H1 (cell line): ENCODE measurements at regions not wholly inside any gene's neighbourhood (a gene's known extent, or its start where the extent isn't known, plus 50 kb on each side); places are given as distances from the start of the nearest gene placed in this dataset.

ENCODE experiments used
- ATF3 ChIP-seq: IDR thresholded peaks from 2 replicates; pipeline ENCODE4 v1.6.1; 2011; ENCODE audit warnings: low read depth, mild to moderate bottlenecking, low read length; ENCODE audit not compliant: insufficient read depth
- BRCA1 ChIP-seq: IDR thresholded peaks from 2 replicates; pipeline ENCODE4 v1.6.1; 2012; ENCODE audit warnings: low read depth, low read length, improper control_type of control experiment
- CTBP2 ChIP-seq: IDR thresholded peaks from 2 replicates; pipeline ENCODE4 v1.7.0; 2011; ENCODE audit warnings: borderline replicate concordance, mild to moderate bottlenecking, moderate library complexity, mixed read lengths, low read length; ENCODE audit not compliant: insufficient read depth, insufficient read length
- GABPA ChIP-seq: IDR thresholded peaks from 2 replicates; pipeline ENCODE4 v1.6.1; 2011; ENCODE audit warnings: mild to moderate bottlenecking, low read length, moderate library complexity, borderline replicate concordance; ENCODE audit not compliant: insufficient read depth
- HDAC2 ChIP-seq, 2 experiments: fragments of 300-600 bp in 1 of 2; sonication (generic) in 1 of 2; IDR thresholded peaks; 2 replicates each; pipeline ENCODE4 v1.6.1; 2011 to 2012; ENCODE audit warnings: low read depth in 2 of 2, low read length in 2 of 2, mild to moderate bottlenecking in 2 of 2, moderate library complexity in 2 of 2, borderline replicate concordance in 1 of 2, inconsistent platforms in 1 of 2
- MAFK ChIP-seq: IDR thresholded peaks from 2 replicates; pipeline ENCODE4 v1.6.1; 2012; ENCODE audit warnings: low read depth, mild to moderate bottlenecking, improper control_type of control experiment, low read length
- MAX ChIP-seq: IDR thresholded peaks from 2 replicates; pipeline ENCODE4 v1.6.1; 2012; ENCODE audit warnings: inconsistent platforms
- NRF1 ChIP-seq: IDR thresholded peaks from 2 replicates; pipeline ENCODE4 v1.6.1; 2011; ENCODE audit warnings: mild to moderate bottlenecking, low read depth, low read length, improper control_type of control experiment
- RFX5 ChIP-seq: IDR thresholded peaks from 2 replicates; pipeline ENCODE4 v1.6.1; 2011; ENCODE audit warnings: low read depth, low read length, improper control_type of control experiment, borderline replicate concordance
- SIN3A ChIP-seq, 2 experiments: IDR thresholded peaks in 1 of 2; conservative IDR thresholded peaks in 1 of 2; 2 replicates each; pipeline ENCODE4 v1.6.1; 2011 to 2012; ENCODE audit warnings: low read length in 2 of 2, improper control_type of control experiment in 1 of 2, low read depth in 1 of 2, mild to moderate bottlenecking in 1 of 2
- SP2 ChIP-seq: IDR thresholded peaks from 2 replicates; pipeline ENCODE4 v1.6.1; 2012; ENCODE audit warnings: mild to moderate bottlenecking, low read length, inconsistent platforms
- SRF ChIP-seq: IDR thresholded peaks from 2 replicates; pipeline ENCODE4 v1.6.1; 2011; ENCODE audit warnings: mild to moderate bottlenecking, low read depth, low read length, moderate library complexity
- SUZ12 ChIP-seq: fragments of 200-600 bp; sonication (generic); IDR thresholded peaks from 2 replicates; pipeline ENCODE4 v1.6.1; 2012; ENCODE audit warnings: mild to moderate bottlenecking, inconsistent platforms, low read length, moderate library complexity, mixed read lengths
- TBP ChIP-seq: IDR thresholded peaks from 2 replicates; pipeline ENCODE4 v1.6.1; 2011; ENCODE audit warnings: low read depth, low read length, improper control_type of control experiment
- TCF12 ChIP-seq: IDR thresholded peaks from 2 replicates; pipeline ENCODE4 v1.6.1; 2011; ENCODE audit warnings: low read depth, mild to moderate bottlenecking, low read length
- TF ChIP-seq, protein P1 (sequence below): IDR thresholded peaks from 2 replicates; pipeline ENCODE4 v1.6.1; 2012; ENCODE audit warnings: low read length, inconsistent platforms

DNA sequence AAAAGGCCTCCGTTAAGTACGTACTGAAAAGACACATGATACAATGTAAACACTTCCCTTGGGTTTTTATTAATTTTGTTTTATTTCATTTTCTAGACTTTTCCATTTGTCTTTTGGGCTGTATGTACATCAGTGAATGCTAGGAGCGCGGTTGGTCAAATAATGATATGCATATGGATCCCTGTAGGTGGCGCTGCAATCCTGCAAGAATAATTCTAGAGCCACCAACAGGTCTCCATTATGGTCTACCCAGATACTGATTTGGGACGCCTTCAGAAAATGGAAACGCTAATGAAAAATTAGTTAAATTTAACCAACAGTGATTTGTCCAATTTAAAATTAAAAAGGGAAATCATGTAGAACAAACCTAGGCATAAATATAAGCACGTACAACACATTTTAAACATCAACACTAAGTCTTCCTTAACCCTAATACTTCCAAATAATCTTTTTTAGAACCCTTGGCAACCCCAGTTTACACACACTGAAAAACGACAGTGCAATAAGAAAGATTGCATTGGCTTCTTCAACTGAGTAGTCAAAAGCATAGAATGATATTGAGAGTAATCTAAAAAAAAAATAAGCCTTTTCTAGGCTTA is 433.5 kb downstream of the RFPL4B start (continued):
- TF ChIP-seq MAX = no peak
- TF ChIP-seq BRCA1 = no peak
- TF ChIP-seq, protein P1, sequence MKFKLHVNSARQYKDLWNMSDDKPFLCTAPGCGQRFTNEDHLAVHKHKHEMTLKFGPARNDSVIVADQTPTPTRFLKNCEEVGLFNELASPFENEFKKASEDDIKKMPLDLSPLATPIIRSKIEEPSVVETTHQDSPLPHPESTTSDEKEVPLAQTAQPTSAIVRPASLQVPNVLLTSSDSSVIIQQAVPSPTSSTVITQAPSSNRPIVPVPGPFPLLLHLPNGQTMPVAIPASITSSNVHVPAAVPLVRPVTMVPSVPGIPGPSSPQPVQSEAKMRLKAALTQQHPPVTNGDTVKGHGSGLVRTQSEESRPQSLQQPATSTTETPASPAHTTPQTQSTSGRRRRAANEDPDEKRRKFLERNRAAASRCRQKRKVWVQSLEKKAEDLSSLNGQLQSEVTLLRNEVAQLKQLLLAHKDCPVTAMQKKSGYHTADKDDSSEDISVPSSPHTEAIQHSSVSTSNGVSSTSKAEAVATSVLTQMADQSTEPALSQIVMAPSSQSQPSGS = no peak
- TF ChIP-seq MAFK = no peak; the same call in 1 of the 2 replicates
- no peak for TF ChIP-seq SRF
- no peak for TF ChIP-seq RFX5
- TF ChIP-seq CTBP2 = no peak
- TF ChIP-seq TCF12 = no peak
- TF ChIP-seq NRF1 = no peak
- no peak for TF ChIP-seq SUZ12
- no peak for TF ChIP-seq HDAC2 (IDR thresholded peaks at IDR 0.05; ENCODE audit: borderline replicate concordance in 1 of 2, low read depth in 2 of 2, low read length in 2 of 2)
- no peak for TF ChIP-seq SIN3A (conservative IDR thresholded peaks at IDR 0.05 in 1 of 2, IDR thresholded peaks at IDR 0.05 in 1 of 2; ENCODE audit: low read depth in 1 of 2, low read length in 2 of 2)
- TF ChIP-seq ATF3 = no peak
- TF ChIP-seq GABPA = no peak
- TF ChIP-seq SP2 = no peak
- no peak for TF ChIP-seq TBP
